MM.1S (cell line): ENCODE measurements at regions not wholly inside any gene's neighbourhood (a gene's known extent, or its start where the extent isn't known, plus 50 kb on each side); places are given as distances from the start of the nearest gene placed in this dataset.

Source experiments
- EZH2phosphoT487 ChIP-seq: fragments of 300-600 bp; sonication (generic); IDR thresholded peaks from 2 replicates; pipeline ENCODE4 v1.6.1; 2018; ENCODE audit warnings: antibody characterized with exemption, low read length
- TF ChIP-seq, protein P1 (sequence below): fragments of 300-600 bp; sonication (generic); IDR thresholded peaks from 2 replicates; pipeline ENCODE4 v1.5.1; 2016; ENCODE audit warnings: antibody characterized with exemption, low read length, mixed read lengths

DNA sequence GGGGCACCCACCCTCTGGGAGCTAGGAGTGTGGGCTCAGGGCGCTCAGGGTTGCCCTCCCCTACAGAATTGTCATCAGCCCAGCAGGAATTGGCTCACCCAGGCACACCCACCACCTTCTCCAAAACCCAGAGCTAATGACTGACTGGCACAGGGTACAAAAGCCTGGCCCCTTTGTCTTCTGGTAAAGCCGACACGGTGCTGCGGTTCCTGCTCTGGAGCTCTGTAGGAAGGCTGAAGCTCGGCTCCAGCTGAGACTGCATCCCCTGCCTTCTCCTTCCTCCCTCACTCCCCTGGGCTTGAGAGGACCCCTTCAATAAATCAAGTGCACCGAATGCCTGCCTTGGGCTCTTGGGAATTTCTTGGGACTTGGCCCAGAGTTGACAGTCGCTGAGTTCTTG, 117.9 kb upstream of the EEPD1 start:
- TF ChIP-seq, protein P1, sequence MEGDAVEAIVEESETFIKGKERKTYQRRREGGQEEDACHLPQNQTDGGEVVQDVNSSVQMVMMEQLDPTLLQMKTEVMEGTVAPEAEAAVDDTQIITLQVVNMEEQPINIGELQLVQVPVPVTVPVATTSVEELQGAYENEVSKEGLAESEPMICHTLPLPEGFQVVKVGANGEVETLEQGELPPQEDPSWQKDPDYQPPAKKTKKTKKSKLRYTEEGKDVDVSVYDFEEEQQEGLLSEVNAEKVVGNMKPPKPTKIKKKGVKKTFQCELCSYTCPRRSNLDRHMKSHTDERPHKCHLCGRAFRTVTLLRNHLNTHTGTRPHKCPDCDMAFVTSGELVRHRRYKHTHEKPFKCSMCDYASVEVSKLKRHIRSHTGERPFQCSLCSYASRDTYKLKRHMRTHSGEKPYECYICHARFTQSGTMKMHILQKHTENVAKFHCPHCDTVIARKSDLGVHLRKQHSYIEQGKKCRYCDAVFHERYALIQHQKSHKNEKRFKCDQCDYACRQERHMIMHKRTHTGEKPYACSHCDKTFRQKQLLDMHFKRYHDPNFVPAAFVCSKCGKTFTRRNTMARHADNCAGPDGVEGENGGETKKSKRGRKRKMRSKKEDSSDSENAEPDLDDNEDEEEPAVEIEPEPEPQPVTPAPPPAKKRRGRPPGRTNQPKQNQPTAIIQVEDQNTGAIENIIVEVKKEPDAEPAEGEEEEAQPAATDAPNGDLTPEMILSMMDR: no peak
- TF ChIP-seq EZH2phosphoT487: no peak
